ENCODE measurements at regions not wholly inside any gene's neighbourhood (a gene's known extent, or its start where the extent isn't known, plus 50 kb on each side); places are given as distances from the start of the nearest gene placed in this dataset.

- no peak overlapping the region for H3K4me3 Mint-ChIP-seq
- no peak for TF ChIP-seq CTCF (conservative IDR thresholded peaks at IDR 0.05)
Observed at GRCh38 chr2:67752969-67753368, 309.8 kb downstream of the C1D start.

GRCh38 chr2:67755156-67755882 lies 307.5 kb downstream of the C1D start:
- no peaks in the 10 kb centered on the region for H3K36me3 Mint-ChIP-seq
- H3K9me3 Mint-ChIP-seq: peaks cover 5% of the 10 kb centered on the region
- H3K27ac Mint-ChIP-seq: peak overlapping the region; percentile 21
- H3K4me1 Mint-ChIP-seq (ENCODE audit: unreplicated experiment): peaks cover 35% of the 10 kb centered on the region
- H3K27me3 Mint-ChIP-seq: peaks cover 3% of the 10 kb centered on the region
- no peak for TF ChIP-seq CTCF (conservative IDR thresholded peaks at IDR 0.05)
- no peak overlapping the region for H3K4me3 Mint-ChIP-seq
- DNase-seq (ENCODE audit: extremely low spot score, unreplicated experiment): no peak

More at GRCh38 chr2:67752969-67753368, 309.8 kb downstream of the C1D start:
- Mint-ChIP-seq H3K36me3 (no peaks in the 10 kb centered on the region), H3K27ac (no peak overlapping the region), H3K27me3 (peaks cover 3% of the 10 kb centered on the region), H3K9me3 (peaks cover 5% of the 10 kb centered on the region), H3K4me1 (ENCODE audit: unreplicated experiment) (peaks cover 50% of the 10 kb centered on the region)
- DNase-seq (ENCODE audit: extremely low spot score, unreplicated experiment): no peak

- no peaks in the 10 kb centered on the region for H3K36me3 Mint-ChIP-seq
- no peak overlapping the region for H3K27ac Mint-ChIP-seq
- H3K4me3 Mint-ChIP-seq: no peak overlapping the region
- TF ChIP-seq CTCF (conservative IDR thresholded peaks at IDR 0.05): no peak
- peaks cover 15% of the 10 kb centered on the region for H3K4me1 Mint-ChIP-seq (ENCODE audit: unreplicated experiment)
- DNase-seq (ENCODE audit: extremely low spot score, unreplicated experiment): no peak
- H3K9me3 Mint-ChIP-seq: peaks cover 5% of the 10 kb centered on the region
- peaks cover 4% of the 10 kb centered on the region for H3K27me3 Mint-ChIP-seq
Observed at GRCh38 chr2:67760995-67761394, 301.8 kb downstream of the C1D start.

- Mint-ChIP-seq H3K27ac (no peak overlapping the region), H3K9me3 (no peaks in the 10 kb centered on the region), H3K4me3 (no peak overlapping the region), H3K4me1 (ENCODE audit: unreplicated experiment) (peaks cover 5% of the 10 kb centered on the region), H3K27me3 (peaks cover 3% of the 10 kb centered on the region), H3K36me3 (no peaks in the 10 kb centered on the region)
- DNase-seq (ENCODE audit: extremely low spot score, unreplicated experiment): no peak
- no peak for TF ChIP-seq CTCF (conservative IDR thresholded peaks at IDR 0.05)
Observed at GRCh38 chr2:67771380-67771779, 291.4 kb downstream of the C1D start.

- no peak overlapping the region for H3K4me3 Mint-ChIP-seq
- H3K27ac Mint-ChIP-seq: no peak overlapping the region
- H3K9me3 Mint-ChIP-seq: no peaks in the 10 kb centered on the region
- peaks cover 5% of the 10 kb centered on the region for H3K4me1 Mint-ChIP-seq (ENCODE audit: unreplicated experiment)
- DNase-seq (ENCODE audit: extremely low spot score, unreplicated experiment): no peak
- no peak for TF ChIP-seq CTCF (conservative IDR thresholded peaks at IDR 0.05)
- peaks cover 3% of the 10 kb centered on the region for H3K27me3 Mint-ChIP-seq
- H3K36me3 Mint-ChIP-seq: no peaks in the 10 kb centered on the region
Observed at GRCh38 chr2:67772216-67773170, 290.3 kb downstream of the C1D start.

Data from type B pancreatic cell (in vitro differentiated cells).